Gastroesophageal sphincter (tissue), 3 donors: ENCODE measurements at regions not wholly inside any gene's neighbourhood (a gene's known extent, or its start where the extent isn't known, plus 50 kb on each side); places are given as distances from the start of the nearest gene placed in this dataset.

Experiments used
- CTCF ChIP-seq, 4 experiments: fragments of 200-600 bp in 2 of 4; fragments of 450-650 bp in 2 of 4; sonication (generic) in 1 of 4; IDR thresholded peaks; one replicate each; pipeline ENCODE4 v1.5.1; 2017 to 2019; ENCODE audit warnings: antibody characterized with exemption in 4 of 4, mild to moderate bottlenecking in 2 of 4, moderate library complexity in 2 of 4
- POLR2A ChIP-seq, 2 donors: fragments of 450-650 bp; IDR thresholded peaks; one replicate each; pipeline ENCODE4 v1.6.1; 2017; ENCODE audit warnings: antibody characterized with exemption in 2 of 2, mild to moderate bottlenecking in 2 of 2, moderate library complexity in 1 of 2

- no peak for TF ChIP-seq CTCF (IDR thresholded peaks at IDR 0.05)
- no peak for TF ChIP-seq POLR2A (IDR thresholded peaks at IDR 0.05)
Observed at GRCh38 chr14:89507521-89507920, 90.5 kb upstream of the FOXN3 start.
